H1 (cell line): ENCODE measurements at regions not wholly inside any gene's neighbourhood (a gene's known extent, or its start where the extent isn't known, plus 50 kb on each side); places are given as distances from the start of the nearest gene placed in this dataset.
"Not testable (repeated sequence)": the region's sequence is repeated elsewhere in the genome, so short reads cannot be mapped to it uniquely, and the experiment has no call there.

ENCODE experiments used
- POLR2A ChIP-seq, 2 experiments: IDR thresholded peaks; 1 replicate in 1 of 2; 2 replicates in 1 of 2; pipeline ENCODE4 v1.6.1; 2011; ENCODE audit warnings: low read depth in 2 of 2, low read length in 2 of 2, mild to moderate bottlenecking in 2 of 2; ENCODE audit errors: control extremely low read depth in 1 of 2
- SP1 ChIP-seq: IDR thresholded peaks from 2 replicates; pipeline ENCODE4 v1.6.1; 2011; ENCODE audit warnings: low read depth, low read length
- TEAD4 ChIP-seq: IDR thresholded peaks from 2 replicates; pipeline ENCODE4 v1.6.1; 2012; ENCODE audit warnings: low read depth, low read length, inconsistent platforms, mixed read lengths
- YY1 ChIP-seq: IDR thresholded peaks from 2 replicates; pipeline ENCODE4 v1.6.1; 2011; ENCODE audit warnings: low read depth, mild to moderate bottlenecking, low read length
- TF ChIP-seq, protein P1 (sequence below): fragments of 300-600 bp; sonication (generic); IDR thresholded peaks from 2 replicates; pipeline ENCODE4 v1.7.1; 2012; ENCODE audit warnings: low read length, moderate library complexity, mild to moderate bottlenecking, inconsistent platforms; ENCODE audit not compliant: insufficient replicate concordance
- TF ChIP-seq, protein P2 (sequence below), 3 experiments: IDR thresholded peaks; 1 replicate in 2 of 3; 2 replicates in 1 of 3; pipeline versions ENCODE4 v1.5.1 to v1.6.1; 2011; ENCODE audit warnings: low read length in 3 of 3, mild to moderate bottlenecking in 3 of 3, inconsistent platforms in 2 of 3, low read depth in 1 of 3, moderate library complexity in 1 of 3; ENCODE audit not compliant: insufficient read depth in 1 of 3; ENCODE audit errors: control extremely low read depth in 1 of 3

DNA sequence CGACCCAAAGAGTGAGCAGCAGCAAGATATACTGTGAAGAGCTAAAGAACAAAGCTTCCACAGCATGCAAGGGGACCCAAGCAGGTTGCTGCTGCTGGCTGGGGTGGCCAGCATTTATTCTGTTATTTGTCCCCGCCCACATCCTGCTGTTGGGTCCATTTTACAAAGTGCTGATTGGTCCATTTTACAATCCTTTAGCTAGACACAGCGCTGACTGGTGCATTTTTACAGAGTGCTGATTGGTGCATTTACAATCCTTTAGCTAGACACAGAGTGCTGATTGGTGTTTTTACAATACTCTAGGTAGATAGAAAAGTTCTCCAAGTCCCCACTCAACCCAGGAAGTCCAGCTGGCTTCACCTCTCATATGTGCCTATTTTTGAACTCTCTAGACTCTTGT, 596.0 kb upstream of the CNTN5 start:
- TF ChIP-seq, protein P1, sequence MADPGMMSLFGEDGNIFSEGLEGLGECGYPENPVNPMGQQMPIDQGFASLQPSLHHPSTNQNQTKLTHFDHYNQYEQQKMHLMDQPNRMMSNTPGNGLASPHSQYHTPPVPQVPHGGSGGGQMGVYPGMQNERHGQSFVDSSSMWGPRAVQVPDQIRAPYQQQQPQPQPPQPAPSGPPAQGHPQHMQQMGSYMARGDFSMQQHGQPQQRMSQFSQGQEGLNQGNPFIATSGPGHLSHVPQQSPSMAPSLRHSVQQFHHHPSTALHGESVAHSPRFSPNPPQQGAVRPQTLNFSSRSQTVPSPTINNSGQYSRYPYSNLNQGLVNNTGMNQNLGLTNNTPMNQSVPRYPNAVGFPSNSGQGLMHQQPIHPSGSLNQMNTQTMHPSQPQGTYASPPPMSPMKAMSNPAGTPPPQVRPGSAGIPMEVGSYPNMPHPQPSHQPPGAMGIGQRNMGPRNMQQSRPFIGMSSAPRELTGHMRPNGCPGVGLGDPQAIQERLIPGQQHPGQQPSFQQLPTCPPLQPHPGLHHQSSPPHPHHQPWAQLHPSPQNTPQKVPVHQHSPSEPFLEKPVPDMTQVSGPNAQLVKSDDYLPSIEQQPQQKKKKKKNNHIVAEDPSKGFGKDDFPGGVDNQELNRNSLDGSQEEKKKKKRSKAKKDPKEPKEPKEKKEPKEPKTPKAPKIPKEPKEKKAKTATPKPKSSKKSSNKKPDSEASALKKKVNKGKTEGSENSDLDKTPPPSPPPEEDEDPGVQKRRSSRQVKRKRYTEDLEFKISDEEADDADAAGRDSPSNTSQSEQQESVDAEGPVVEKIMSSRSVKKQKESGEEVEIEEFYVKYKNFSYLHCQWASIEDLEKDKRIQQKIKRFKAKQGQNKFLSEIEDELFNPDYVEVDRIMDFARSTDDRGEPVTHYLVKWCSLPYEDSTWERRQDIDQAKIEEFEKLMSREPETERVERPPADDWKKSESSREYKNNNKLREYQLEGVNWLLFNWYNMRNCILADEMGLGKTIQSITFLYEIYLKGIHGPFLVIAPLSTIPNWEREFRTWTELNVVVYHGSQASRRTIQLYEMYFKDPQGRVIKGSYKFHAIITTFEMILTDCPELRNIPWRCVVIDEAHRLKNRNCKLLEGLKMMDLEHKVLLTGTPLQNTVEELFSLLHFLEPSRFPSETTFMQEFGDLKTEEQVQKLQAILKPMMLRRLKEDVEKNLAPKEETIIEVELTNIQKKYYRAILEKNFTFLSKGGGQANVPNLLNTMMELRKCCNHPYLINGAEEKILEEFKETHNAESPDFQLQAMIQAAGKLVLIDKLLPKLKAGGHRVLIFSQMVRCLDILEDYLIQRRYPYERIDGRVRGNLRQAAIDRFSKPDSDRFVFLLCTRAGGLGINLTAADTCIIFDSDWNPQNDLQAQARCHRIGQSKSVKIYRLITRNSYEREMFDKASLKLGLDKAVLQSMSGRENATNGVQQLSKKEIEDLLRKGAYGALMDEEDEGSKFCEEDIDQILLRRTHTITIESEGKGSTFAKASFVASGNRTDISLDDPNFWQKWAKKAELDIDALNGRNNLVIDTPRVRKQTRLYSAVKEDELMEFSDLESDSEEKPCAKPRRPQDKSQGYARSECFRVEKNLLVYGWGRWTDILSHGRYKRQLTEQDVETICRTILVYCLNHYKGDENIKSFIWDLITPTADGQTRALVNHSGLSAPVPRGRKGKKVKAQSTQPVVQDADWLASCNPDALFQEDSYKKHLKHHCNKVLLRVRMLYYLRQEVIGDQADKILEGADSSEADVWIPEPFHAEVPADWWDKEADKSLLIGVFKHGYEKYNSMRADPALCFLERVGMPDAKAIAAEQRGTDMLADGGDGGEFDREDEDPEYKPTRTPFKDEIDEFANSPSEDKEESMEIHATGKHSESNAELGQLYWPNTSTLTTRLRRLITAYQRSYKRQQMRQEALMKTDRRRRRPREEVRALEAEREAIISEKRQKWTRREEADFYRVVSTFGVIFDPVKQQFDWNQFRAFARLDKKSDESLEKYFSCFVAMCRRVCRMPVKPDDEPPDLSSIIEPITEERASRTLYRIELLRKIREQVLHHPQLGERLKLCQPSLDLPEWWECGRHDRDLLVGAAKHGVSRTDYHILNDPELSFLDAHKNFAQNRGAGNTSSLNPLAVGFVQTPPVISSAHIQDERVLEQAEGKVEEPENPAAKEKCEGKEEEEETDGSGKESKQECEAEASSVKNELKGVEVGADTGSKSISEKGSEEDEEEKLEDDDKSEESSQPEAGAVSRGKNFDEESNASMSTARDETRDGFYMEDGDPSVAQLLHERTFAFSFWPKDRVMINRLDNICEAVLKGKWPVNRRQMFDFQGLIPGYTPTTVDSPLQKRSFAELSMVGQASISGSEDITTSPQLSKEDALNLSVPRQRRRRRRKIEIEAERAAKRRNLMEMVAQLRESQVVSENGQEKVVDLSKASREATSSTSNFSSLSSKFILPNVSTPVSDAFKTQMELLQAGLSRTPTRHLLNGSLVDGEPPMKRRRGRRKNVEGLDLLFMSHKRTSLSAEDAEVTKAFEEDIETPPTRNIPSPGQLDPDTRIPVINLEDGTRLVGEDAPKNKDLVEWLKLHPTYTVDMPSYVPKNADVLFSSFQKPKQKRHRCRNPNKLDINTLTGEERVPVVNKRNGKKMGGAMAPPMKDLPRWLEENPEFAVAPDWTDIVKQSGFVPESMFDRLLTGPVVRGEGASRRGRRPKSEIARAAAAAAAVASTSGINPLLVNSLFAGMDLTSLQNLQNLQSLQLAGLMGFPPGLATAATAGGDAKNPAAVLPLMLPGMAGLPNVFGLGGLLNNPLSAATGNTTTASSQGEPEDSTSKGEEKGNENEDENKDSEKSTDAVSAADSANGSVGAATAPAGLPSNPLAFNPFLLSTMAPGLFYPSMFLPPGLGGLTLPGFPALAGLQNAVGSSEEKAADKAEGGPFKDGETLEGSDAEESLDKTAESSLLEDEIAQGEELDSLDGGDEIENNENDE, result not testable (repeated sequence)
- not testable (repeated sequence) for TF ChIP-seq YY1; SP1; TEAD4; POLR2A (IDR thresholded peaks at IDR 0.05; ENCODE audit: control extremely low read depth in 1 of 2, low read depth in 2 of 2, low read length in 2 of 2)
- TF ChIP-seq, protein P2, sequence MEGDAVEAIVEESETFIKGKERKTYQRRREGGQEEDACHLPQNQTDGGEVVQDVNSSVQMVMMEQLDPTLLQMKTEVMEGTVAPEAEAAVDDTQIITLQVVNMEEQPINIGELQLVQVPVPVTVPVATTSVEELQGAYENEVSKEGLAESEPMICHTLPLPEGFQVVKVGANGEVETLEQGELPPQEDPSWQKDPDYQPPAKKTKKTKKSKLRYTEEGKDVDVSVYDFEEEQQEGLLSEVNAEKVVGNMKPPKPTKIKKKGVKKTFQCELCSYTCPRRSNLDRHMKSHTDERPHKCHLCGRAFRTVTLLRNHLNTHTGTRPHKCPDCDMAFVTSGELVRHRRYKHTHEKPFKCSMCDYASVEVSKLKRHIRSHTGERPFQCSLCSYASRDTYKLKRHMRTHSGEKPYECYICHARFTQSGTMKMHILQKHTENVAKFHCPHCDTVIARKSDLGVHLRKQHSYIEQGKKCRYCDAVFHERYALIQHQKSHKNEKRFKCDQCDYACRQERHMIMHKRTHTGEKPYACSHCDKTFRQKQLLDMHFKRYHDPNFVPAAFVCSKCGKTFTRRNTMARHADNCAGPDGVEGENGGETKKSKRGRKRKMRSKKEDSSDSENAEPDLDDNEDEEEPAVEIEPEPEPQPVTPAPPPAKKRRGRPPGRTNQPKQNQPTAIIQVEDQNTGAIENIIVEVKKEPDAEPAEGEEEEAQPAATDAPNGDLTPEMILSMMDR (IDR thresholded peaks at IDR 0.05; ENCODE audit: control extremely low read depth in 1 of 3, insufficient read depth in 1 of 3, low read depth in 1 of 3, low read length in 3 of 3), result not testable (repeated sequence)
